Cardiac fibroblast (primary cell): ENCODE measurements at regions not wholly inside any gene's neighbourhood (a gene's known extent, or its start where the extent isn't known, plus 50 kb on each side); places are given as distances from the start of the nearest gene placed in this dataset.

Experiments
- DNase-seq, 2 donors: peaks; one replicate each; pipeline versions ENCODE4 v3.0.0 to v3.0.0-alpha.2; 2010; ENCODE audit warnings: low read depth in 2 of 2
- H3K4me3 ChIP-seq, 2 donors: replicated peaks in 1 of 2; 1 replicate in 1 of 2; 2 replicates in 1 of 2; pipeline ENCODE4 v1.5.1; 2011; ENCODE audit warnings: low read depth in 2 of 2, low read length in 2 of 2, mild to moderate bottlenecking in 2 of 2, moderate library complexity in 1 of 2
- TF ChIP-seq, protein P1 (sequence below): IDR thresholded peaks from one replicate; pipeline ENCODE4 v1.5.1; 2011; ENCODE audit warnings: low read depth, mild to moderate bottlenecking, low read length, inconsistent platforms

GRCh38 chr2:145273840-145274239, 753.9 kb upstream of the ZEB2 start:
- no peak overlapping the region for H3K4me3 ChIP-seq
- TF ChIP-seq, protein P1, sequence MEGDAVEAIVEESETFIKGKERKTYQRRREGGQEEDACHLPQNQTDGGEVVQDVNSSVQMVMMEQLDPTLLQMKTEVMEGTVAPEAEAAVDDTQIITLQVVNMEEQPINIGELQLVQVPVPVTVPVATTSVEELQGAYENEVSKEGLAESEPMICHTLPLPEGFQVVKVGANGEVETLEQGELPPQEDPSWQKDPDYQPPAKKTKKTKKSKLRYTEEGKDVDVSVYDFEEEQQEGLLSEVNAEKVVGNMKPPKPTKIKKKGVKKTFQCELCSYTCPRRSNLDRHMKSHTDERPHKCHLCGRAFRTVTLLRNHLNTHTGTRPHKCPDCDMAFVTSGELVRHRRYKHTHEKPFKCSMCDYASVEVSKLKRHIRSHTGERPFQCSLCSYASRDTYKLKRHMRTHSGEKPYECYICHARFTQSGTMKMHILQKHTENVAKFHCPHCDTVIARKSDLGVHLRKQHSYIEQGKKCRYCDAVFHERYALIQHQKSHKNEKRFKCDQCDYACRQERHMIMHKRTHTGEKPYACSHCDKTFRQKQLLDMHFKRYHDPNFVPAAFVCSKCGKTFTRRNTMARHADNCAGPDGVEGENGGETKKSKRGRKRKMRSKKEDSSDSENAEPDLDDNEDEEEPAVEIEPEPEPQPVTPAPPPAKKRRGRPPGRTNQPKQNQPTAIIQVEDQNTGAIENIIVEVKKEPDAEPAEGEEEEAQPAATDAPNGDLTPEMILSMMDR, result no peak
- DNase-seq, result peak in 1 of 2 donors; percentile 6

DNA sequence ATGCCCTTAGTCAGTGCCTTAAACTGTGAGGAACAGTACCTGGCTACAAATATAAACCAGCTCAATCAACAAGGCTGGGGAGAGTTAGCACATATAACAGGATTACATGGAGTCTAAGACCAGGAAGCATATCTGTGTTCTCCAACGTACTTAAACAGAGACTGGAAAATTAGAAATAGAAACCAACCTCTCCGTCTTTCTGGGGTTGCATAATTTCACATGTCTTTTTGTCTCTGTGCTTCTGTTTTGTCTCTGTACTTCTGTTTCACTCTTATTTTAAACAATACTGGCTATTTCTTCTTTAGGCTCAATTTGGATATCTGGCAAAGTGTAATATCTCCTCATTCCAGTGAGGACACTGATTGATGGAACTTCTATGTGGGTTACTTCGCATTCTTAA, 749.0 kb upstream of the ZEB2 start:
- DNase-seq, result no peak
- no peak overlapping the region for H3K4me3 ChIP-seq
- TF ChIP-seq, protein P1, result no peak

DNA sequence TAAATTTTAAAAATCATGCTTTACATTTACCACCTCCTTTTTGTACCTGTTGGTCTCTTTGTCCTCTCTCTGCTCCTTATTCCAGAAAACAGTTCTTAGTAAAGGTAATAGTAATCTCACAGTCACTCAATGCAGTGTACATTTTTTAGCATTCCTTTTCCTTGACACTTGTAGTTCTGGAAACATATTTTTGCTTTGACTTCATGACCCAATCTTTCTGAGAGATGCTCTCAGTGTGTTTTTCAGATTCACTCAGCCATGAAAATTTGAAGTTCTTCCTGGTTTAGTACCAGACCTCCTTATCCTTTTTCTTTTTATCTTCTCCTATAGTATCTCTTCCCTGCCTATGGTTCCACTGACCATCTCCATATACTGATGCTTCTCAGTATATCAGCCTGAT, 747.5 kb upstream of the ZEB2 start:
- TF ChIP-seq, protein P1, result no peak
- no peak overlapping the region for H3K4me3 ChIP-seq
- DNase-seq, result no peak

DNA sequence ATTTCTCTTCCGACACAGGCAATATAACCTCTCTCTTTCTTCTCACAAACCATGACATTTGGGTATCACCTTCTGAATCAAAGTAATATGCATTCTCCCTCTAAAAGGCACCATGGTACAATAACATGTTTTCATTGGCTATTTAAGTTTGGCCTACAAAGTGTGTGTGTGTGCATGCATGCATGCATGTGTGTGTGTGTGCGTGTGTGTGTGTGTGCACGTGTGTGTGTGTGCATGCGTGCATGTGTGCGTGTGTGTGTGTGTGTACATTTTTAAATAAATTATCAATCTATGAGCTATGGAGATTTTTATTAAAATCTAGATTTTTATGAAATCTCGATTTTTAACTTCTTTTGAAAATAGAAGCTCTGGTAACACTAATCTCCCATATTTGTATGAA, 745.3 kb upstream of the ZEB2 start:
- no peak for DNase-seq
- TF ChIP-seq, protein P1, result no peak
- no peak overlapping the region for H3K4me3 ChIP-seq

- DNase-seq, result no peak
- TF ChIP-seq, protein P1, result no peak
- H3K4me3 ChIP-seq, result no peak overlapping the region
These were observed 740.8 kb upstream of the ZEB2 start for GRCh38 chr2:145260674-145261073.

DNA sequence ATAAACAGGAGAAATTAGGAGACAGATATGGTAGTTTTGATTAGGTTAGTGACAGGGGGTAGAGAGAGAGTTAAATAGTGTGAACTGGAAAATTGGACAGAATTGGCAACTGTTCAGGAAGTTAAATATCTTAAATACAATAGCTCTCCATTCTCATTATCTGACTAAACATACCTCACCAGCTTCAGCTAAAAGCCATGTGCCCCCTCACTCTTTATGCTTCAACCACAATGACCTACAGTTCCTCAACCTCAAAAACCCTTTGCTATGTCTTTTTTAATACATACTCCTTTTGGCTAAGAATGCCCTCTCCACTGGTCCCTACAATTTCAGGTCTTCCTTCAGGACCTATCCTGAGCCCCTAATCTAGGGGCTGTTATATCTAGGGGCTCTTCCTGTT, 740.2 kb upstream of the ZEB2 start:
- no peak overlapping the region for H3K4me3 ChIP-seq
- TF ChIP-seq, protein P1, result no peak
- no peak for DNase-seq

GRCh38 chr2:145258903-145259579, 739.1 kb upstream of the ZEB2 start:
- TF ChIP-seq, protein P1, result no peak
- peak; percentile 13 to 25 for DNase-seq
- H3K4me3 ChIP-seq, result no peak overlapping the region
